Keratinocyte (primary cell): ENCODE measurements at regions not wholly inside any gene's neighbourhood (a gene's known extent, or its start where the extent isn't known, plus 50 kb on each side); places are given as distances from the start of the nearest gene placed in this dataset.

Experiments
- DNase-seq: peaks from one replicate; pipeline ENCODE4 v3.0.0-alpha.2; 2011; ENCODE audit warnings: low read depth, missing footprints, low spot score
- FAIRE-seq: peaks from 2 replicates; lab custom pipeline; 2011; peaks lifted over from hg19 to GRCh38; lab: Jason Lieb, UNC
- H2AFZ ChIP-seq: 2 replicates; pipeline ENCODE4 v1.6.0; 2012; ENCODE audit warnings: low read length, control low read depth, inconsistent platforms; ENCODE audit not compliant: control insufficient read depth
- H3K27ac ChIP-seq: 2 replicates; pipeline ENCODE4 v1.5.1; 2011; ENCODE audit warnings: low read length; ENCODE audit not compliant: control insufficient read depth, insufficient read depth
- H3K27me3 ChIP-seq: 3 replicates; pipeline ENCODE4 v1.6.0; 2011; ENCODE audit warnings: low read length; ENCODE audit not compliant: control insufficient read depth, insufficient read depth; ENCODE audit errors: extremely low read depth
- H3K36me3 ChIP-seq, 2 experiments: 2 replicates in 1 of 2; 3 replicates in 1 of 2; pipeline ENCODE4 v1.5.1; 2011; ENCODE audit warnings: low read length in 2 of 2, mild to moderate bottlenecking in 1 of 2; ENCODE audit not compliant: control insufficient read depth in 2 of 2, insufficient read depth in 2 of 2; ENCODE audit errors: extremely low read depth in 1 of 2
- H3K4me1 ChIP-seq: 3 replicates; pipeline ENCODE4 v1.5.1; 2011; ENCODE audit warnings: low read length; ENCODE audit not compliant: control insufficient read depth, insufficient read depth; ENCODE audit errors: extremely low read depth
- H3K4me2 ChIP-seq: 3 replicates; pipeline ENCODE4 v1.6.0; 2011; ENCODE audit warnings: low read depth, low read length; ENCODE audit not compliant: control insufficient read depth, insufficient read depth; ENCODE audit errors: extremely low read depth
- H3K4me3 ChIP-seq, 3 experiments: fragments of 200-600 bp in 1 of 3; sonication (generic) in 1 of 3; 2 replicates in 2 of 3; 3 replicates in 1 of 3; pipeline ENCODE4 v1.5.1; 2011 to 2016; ENCODE audit warnings: low read length in 3 of 3, mild to moderate bottlenecking in 3 of 3, control low read depth in 2 of 3, inconsistent platforms in 1 of 3, low read depth in 1 of 3, mixed read lengths in 1 of 3, mixed run types in 1 of 3, moderate library complexity in 1 of 3; ENCODE audit not compliant: control insufficient read depth in 2 of 3, insufficient read depth in 2 of 3; ENCODE audit errors: extremely low read depth in 1 of 3
- H3K79me2 ChIP-seq: 2 replicates; pipeline ENCODE4 v1.6.0; 2012; ENCODE audit warnings: low read length; ENCODE audit not compliant: control insufficient read depth, insufficient read depth
- H3K9ac ChIP-seq: 3 replicates; pipeline ENCODE4 v1.6.0; 2011; ENCODE audit warnings: low read length; ENCODE audit not compliant: control insufficient read depth, insufficient read depth; ENCODE audit errors: extremely low read depth
- H3K9me1 ChIP-seq: 3 replicates; pipeline ENCODE4 v1.6.0; 2011; ENCODE audit warnings: low read length; ENCODE audit not compliant: control insufficient read depth, insufficient read depth; ENCODE audit errors: extremely low read depth
- H3K9me3 ChIP-seq: 2 replicates; pipeline ENCODE4 v1.5.1; 2012; ENCODE audit warnings: low read depth, low read length; ENCODE audit not compliant: control insufficient read depth
- H4K20me1 ChIP-seq: 3 replicates; pipeline ENCODE4 v1.6.0; 2011; ENCODE audit warnings: low read length; ENCODE audit not compliant: control insufficient read depth, insufficient read depth; ENCODE audit errors: extremely low read depth
- EZH2 ChIP-seq: IDR thresholded peaks from one replicate; pipeline ENCODE4 v1.6.1; 2012; ENCODE audit warnings: inconsistent platforms, mild to moderate bottlenecking, low read length, moderate library complexity
- dilution Hi-C: fragments of 300-500 bp; cut with MboI; formaldehyde crosslinking; loops from one replicate; pipeline ENCODE4 v1.7.0; 2020; ENCODE audit warnings: low sequenced_read_pairs; ENCODE audit not compliant: extremely low pct_ligation_motif_present
- TF ChIP-seq, protein P1 (sequence below), 3 experiments: IDR thresholded peaks in 1 of 3; conservative IDR thresholded peaks in 1 of 3; optimal IDR thresholded peaks in 1 of 3; 2 replicates in 2 of 3; 3 replicates in 1 of 3; pipeline versions ENCODE3 to v1.5.1; 2011; ENCODE audit warnings: low read length in 3 of 3, mild to moderate bottlenecking in 3 of 3, moderate library complexity in 2 of 3, control low read depth in 1 of 3, inconsistent platforms in 1 of 3; ENCODE audit not compliant: insufficient read depth in 2 of 3; ENCODE audit errors: extremely low read depth in 1 of 3

DNA sequence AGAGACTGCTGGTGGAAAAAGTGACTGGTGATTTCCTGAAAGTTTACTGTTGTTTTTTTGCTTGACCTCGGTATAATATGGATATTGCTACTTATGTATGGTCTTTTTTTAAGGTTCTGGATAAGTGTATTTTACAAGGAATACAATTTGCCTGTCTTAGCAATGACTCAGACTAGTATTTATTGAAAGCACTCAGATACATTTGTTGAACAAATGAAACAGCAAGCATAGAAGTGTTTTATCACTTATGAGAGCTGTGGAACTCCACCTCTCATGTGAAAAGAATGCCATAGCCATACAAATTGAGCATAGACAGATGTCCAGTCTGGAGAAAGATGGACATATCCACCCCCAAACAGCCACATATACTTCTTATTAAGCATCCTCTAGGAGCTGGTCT is 340.4 kb upstream of the FBXO33 start:
- H3K4me2 ChIP-seq: no peak overlapping the region
- no peak overlapping the region for H2AFZ ChIP-seq
- FAIRE-seq: no peak

DNA sequence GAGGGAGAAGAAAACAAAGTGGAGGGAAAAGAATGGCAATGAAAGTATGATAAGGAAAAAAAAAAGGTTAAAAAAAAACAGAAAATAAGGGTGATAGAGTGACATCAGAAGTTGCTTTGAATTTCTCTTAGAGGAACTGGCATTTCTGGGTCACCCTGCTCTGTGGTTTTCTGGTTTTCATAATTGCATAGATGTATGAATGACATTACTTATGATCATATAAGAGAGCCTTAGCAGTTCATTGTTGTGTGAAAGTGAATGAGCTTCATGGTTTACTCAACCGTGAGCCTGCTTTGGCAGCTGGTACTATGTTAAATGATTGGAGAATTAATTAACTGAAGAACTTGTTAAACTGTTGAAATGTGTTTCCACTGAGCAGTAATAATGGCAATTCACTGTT is 336.4 kb upstream of the FBXO33 start:
- H3K4me3 ChIP-seq: no peak overlapping the region

More for the DNA sequence above, 340.4 kb upstream of the FBXO33 start:
- H4K20me1 ChIP-seq: no peaks in the 10 kb centered on the region
- no peaks in the 10 kb centered on the region for H3K27me3 ChIP-seq
- no peaks in the 10 kb centered on the region for H3K9me1 ChIP-seq
- H3K9ac ChIP-seq: no peak overlapping the region
- no peaks in the 10 kb centered on the region for H3K36me3 ChIP-seq
- no peak for DNase-seq
- no peak overlapping the region for H3K4me3 ChIP-seq
- dilution Hi-C loops: no loop called here
- H3K79me2 ChIP-seq: no peaks in the 10 kb centered on the region
- H3K27ac ChIP-seq: no peak overlapping the region
- H3K9me3 ChIP-seq: no peaks in the 10 kb centered on the region
- H3K4me1 ChIP-seq: no peaks in the 10 kb centered on the region
- no peak for TF ChIP-seq EZH2
- TF ChIP-seq, protein P1, sequence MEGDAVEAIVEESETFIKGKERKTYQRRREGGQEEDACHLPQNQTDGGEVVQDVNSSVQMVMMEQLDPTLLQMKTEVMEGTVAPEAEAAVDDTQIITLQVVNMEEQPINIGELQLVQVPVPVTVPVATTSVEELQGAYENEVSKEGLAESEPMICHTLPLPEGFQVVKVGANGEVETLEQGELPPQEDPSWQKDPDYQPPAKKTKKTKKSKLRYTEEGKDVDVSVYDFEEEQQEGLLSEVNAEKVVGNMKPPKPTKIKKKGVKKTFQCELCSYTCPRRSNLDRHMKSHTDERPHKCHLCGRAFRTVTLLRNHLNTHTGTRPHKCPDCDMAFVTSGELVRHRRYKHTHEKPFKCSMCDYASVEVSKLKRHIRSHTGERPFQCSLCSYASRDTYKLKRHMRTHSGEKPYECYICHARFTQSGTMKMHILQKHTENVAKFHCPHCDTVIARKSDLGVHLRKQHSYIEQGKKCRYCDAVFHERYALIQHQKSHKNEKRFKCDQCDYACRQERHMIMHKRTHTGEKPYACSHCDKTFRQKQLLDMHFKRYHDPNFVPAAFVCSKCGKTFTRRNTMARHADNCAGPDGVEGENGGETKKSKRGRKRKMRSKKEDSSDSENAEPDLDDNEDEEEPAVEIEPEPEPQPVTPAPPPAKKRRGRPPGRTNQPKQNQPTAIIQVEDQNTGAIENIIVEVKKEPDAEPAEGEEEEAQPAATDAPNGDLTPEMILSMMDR (optimal IDR thresholded peaks at IDR 0.05 in 1 of 3, IDR thresholded peaks at IDR 0.05 in 1 of 3, conservative IDR thresholded peaks at IDR 0.05 in 1 of 3; ENCODE audit: extremely low read depth in 1 of 3, insufficient read depth in 2 of 3, low read length in 3 of 3): no peak

More for the DNA sequence above, 336.4 kb upstream of the FBXO33 start:
- Histone ChIP-seq H3K9me3 (no peaks in the 10 kb centered on the region), H3K27ac (no peak overlapping the region), H3K9me1 (no peaks in the 10 kb centered on the region), H3K4me2 (no peak overlapping the region), H3K9ac (no peak overlapping the region), H2AFZ (no peak overlapping the region), H3K79me2 (no peaks in the 10 kb centered on the region), H3K36me3 (no peaks in the 10 kb centered on the region), H4K20me1 (no peaks in the 10 kb centered on the region), H3K27me3 (no peaks in the 10 kb centered on the region), H3K4me1 (no peaks in the 10 kb centered on the region)
- no peak for FAIRE-seq
- TF ChIP-seq, protein P1 (optimal IDR thresholded peaks at IDR 0.05 in 1 of 3, IDR thresholded peaks at IDR 0.05 in 1 of 3, conservative IDR thresholded peaks at IDR 0.05 in 1 of 3; ENCODE audit: extremely low read depth in 1 of 3, insufficient read depth in 2 of 3, low read length in 3 of 3): no peak
- TF ChIP-seq EZH2: no peak
- no peak for DNase-seq
- dilution Hi-C loops: no loop called here
